Tibial artery (tissue), 4 donors: ENCODE measurements at regions not wholly inside any gene's neighbourhood (a gene's known extent, or its start where the extent isn't known, plus 50 kb on each side); places are given as distances from the start of the nearest gene placed in this dataset.

Source experiments
- DNase-seq, 2 donors: peaks; one replicate each; pipeline ENCODE4 v3.0.0-alpha.2; 2019
- H3K27ac ChIP-seq, 2 donors: fragments of 200-600 bp; sonication (generic) in 1 of 2; 1 replicate in 1 of 2; 2 replicates in 1 of 2; pipeline ENCODE4 v1.5.1; 2018 to 2019; ENCODE audit warnings: mild to moderate bottlenecking in 1 of 2
- H3K27me3 ChIP-seq, 2 donors: fragments of 200-600 bp; sonication (generic) in 1 of 2; one replicate each; pipeline versions ENCODE4 v1.5.1 to v1.6.0; 2016 to 2019
- H3K36me3 ChIP-seq, 3 donors: fragments of 200-600 bp; sonication (generic) in 2 of 3; one replicate each; pipeline ENCODE4 v1.5.1; 2016 to 2019; ENCODE audit warnings: mild to moderate bottlenecking in 2 of 3
- H3K4me1 ChIP-seq, 4 donors: fragments of 200-600 bp; sonication (generic) in 2 of 4; 1 replicate in 3 of 4; 2 replicates in 1 of 4; pipeline ENCODE4 v1.5.1; 2016 to 2019
- H3K4me3 ChIP-seq, 2 donors: fragments of 200-600 bp; sonication (generic) in 1 of 2; 1 replicate in 1 of 2; 2 replicates in 1 of 2; pipeline ENCODE4 v1.5.1; 2018 to 2019; ENCODE audit warnings: mild to moderate bottlenecking in 2 of 2
- H3K9me3 ChIP-seq, 3 donors: fragments of 200-600 bp; sonication (generic) in 1 of 3; one replicate each; pipeline ENCODE4 v1.5.1; 2016 to 2019
- CTCF ChIP-seq, 2 experiments: fragments of 200-600 bp in 1 of 2; fragments of 450-650 bp in 1 of 2; IDR thresholded peaks; one replicate each; pipeline ENCODE4 v1.5.1; 2017 to 2019; ENCODE audit warnings: antibody characterized with exemption in 2 of 2, mild to moderate bottlenecking in 1 of 2, moderate library complexity in 1 of 2
- intact Hi-C: fragments of 100-400 bp; cut with DNase I; formaldehyde crosslinking; loops from one replicate; pipeline ENCODE4 v1.15.0; 2023; ENCODE audit warnings: low total_unique reads

GRCh38 chr20:40449144-40449690 lies 239.8 kb downstream of the MAFB start:
- no peak for DNase-seq
- no peaks in the 10 kb centered on the region for H3K36me3 ChIP-seq
- no peaks in the 10 kb centered on the region for H3K4me1 ChIP-seq
- peaks cover 0 to 8% of the 10 kb centered on the region in 2 donors for H3K27me3 ChIP-seq
- no peaks in the 10 kb centered on the region for H3K9me3 ChIP-seq
- intact Hi-C loops = no loop called here
- H3K27ac ChIP-seq = no peak overlapping the region
- H3K4me3 ChIP-seq = no peak overlapping the region
- TF ChIP-seq CTCF (IDR thresholded peaks at IDR 0.05) = no peak

- TF ChIP-seq CTCF (IDR thresholded peaks at IDR 0.05) = no peak
- DNase-seq = no peak
- no peak overlapping the region for H3K27ac ChIP-seq
Measured at GRCh38 chr20:40446888-40447287, 242.1 kb downstream of the MAFB start.

GRCh38 chr20:40444516-40444915 lies 244.5 kb downstream of the MAFB start:
- Histone ChIP-seq H3K27ac (no peak overlapping the region), H3K36me3 (no peaks in the 10 kb centered on the region), H3K4me1 (peaks cover 0 to 8% (median 4%) of the 10 kb centered on the region in 4 donors), H3K4me3 (no peak overlapping the region), H3K27me3 (peaks cover 0 to 4% of the 10 kb centered on the region in 2 donors), H3K9me3 (no peaks in the 10 kb centered on the region)
- intact Hi-C loops = no loop called here
- no peak for DNase-seq
- TF ChIP-seq CTCF (IDR thresholded peaks at IDR 0.05) = no peak

More at GRCh38 chr20:40446888-40447287, 242.1 kb downstream of the MAFB start:
- Histone ChIP-seq H3K9me3 (no peaks in the 10 kb centered on the region), H3K4me3 (no peak overlapping the region), H3K27me3 (peaks cover 0 to 4% of the 10 kb centered on the region in 2 donors), H3K36me3 (no peaks in the 10 kb centered on the region), H3K4me1 (peaks cover 0 to 8% (median 4%) of the 10 kb centered on the region in 4 donors)
- intact Hi-C loops = no loop called here

- DNase-seq = no peak
- Histone ChIP-seq H3K27me3 (peaks cover 0 to 4% of the 10 kb centered on the region in 2 donors), H3K4me1 (peaks cover 0 to 8% (median 4%) of the 10 kb centered on the region in 4 donors), H3K4me3 (no peak overlapping the region), H3K36me3 (no peaks in the 10 kb centered on the region), H3K27ac (no peak overlapping the region), H3K9me3 (no peaks in the 10 kb centered on the region)
- intact Hi-C loops = no loop called here
- no peak for TF ChIP-seq CTCF (IDR thresholded peaks at IDR 0.05)
Measured at GRCh38 chr20:40443753-40444152, 245.3 kb downstream of the MAFB start.

- Histone ChIP-seq H3K27ac (no peak overlapping the region), H3K36me3 (no peaks in the 10 kb centered on the region), H3K27me3 (no peaks in the 10 kb centered on the region), H3K4me1 (peaks cover 0 to 8% (median 4%) of the 10 kb centered on the region in 4 donors), H3K9me3 (no peaks in the 10 kb centered on the region), H3K4me3 (no peak overlapping the region)
- DNase-seq = no peak
- intact Hi-C loops = no loop called here
- peak; percentile 16 to 19 for TF ChIP-seq CTCF (IDR thresholded peaks at IDR 0.05)
Measured at GRCh38 chr20:40442181-40442963, 246.7 kb downstream of the MAFB start.
